Transverse colon (tissue), 4 donors: ENCODE measurements at regions not wholly inside any gene's neighbourhood (a gene's known extent, or its start where the extent isn't known, plus 50 kb on each side); places are given as distances from the start of the nearest gene placed in this dataset.
"Not testable (repeated sequence)": the region's sequence is repeated elsewhere in the genome, so short reads cannot be mapped to it uniquely, and the experiment has no call there.

Experiments used
- DNase-seq: peaks from one replicate; pipeline ENCODE4 v3.0.0-alpha.2; 2019
- H3K27ac ChIP-seq, 4 donors: fragments of 200-600 bp; sonication (generic); 2 replicates each; pipeline ENCODE4 v1.5.1; 2016 to 2018; ENCODE audit warnings: inconsistent platforms in 4 of 4
- H3K27me3 ChIP-seq: fragments of 200-600 bp; sonication (generic); 2 replicates; pipeline ENCODE4 v1.5.1; 2017; ENCODE audit warnings: inconsistent platforms
- H3K36me3 ChIP-seq, 4 donors: fragments of 200-600 bp; sonication (generic); 2 replicates each; pipeline ENCODE4 v1.5.1; 2017 to 2019; ENCODE audit warnings: inconsistent platforms in 4 of 4
- H3K4me1 ChIP-seq, 4 donors: fragments of 200-600 bp; sonication (generic); 2 replicates each; pipeline ENCODE4 v1.5.1; 2017 to 2020; ENCODE audit warnings: inconsistent platforms in 4 of 4
- H3K4me3 ChIP-seq, 4 donors: fragments of 200-600 bp; sonication (generic); 1 replicate in 1 of 4; 2 replicates in 3 of 4; pipeline versions ENCODE4 v1.5.1 to v1.6.1; 2017 to 2019; ENCODE audit warnings: inconsistent platforms in 4 of 4
- H3K9me3 ChIP-seq, 2 donors: fragments of 200-600 bp; sonication (generic); 2 replicates each; pipeline ENCODE4 v1.5.1; 2017 to 2019; ENCODE audit warnings: inconsistent platforms in 2 of 2
- CTCF ChIP-seq, 5 experiments: fragments of 200-600 bp in 3 of 5; fragments of 450-650 bp in 2 of 5; sonication (generic) in 3 of 5; IDR thresholded peaks; 1 replicate in 2 of 5; 2 replicates in 3 of 5; pipeline ENCODE4 v1.5.1; 2016 to 2017; ENCODE audit warnings: antibody characterized with exemption in 5 of 5, inconsistent platforms in 3 of 5, mild to moderate bottlenecking in 2 of 5, moderate library complexity in 1 of 5
- EP300 ChIP-seq: sonication (generic); formaldehyde crosslinking; IDR thresholded peaks from one replicate; pipeline ENCODE4 v1.6.1; 2017; ENCODE audit warnings: antibody characterized with exemption, low read depth
- POLR2A ChIP-seq: fragments of 450-650 bp; IDR thresholded peaks from one replicate; pipeline ENCODE4 v1.6.1; 2016; ENCODE audit warnings: antibody characterized with exemption, mild to moderate bottlenecking, moderate library complexity
- POLR2AphosphoS5 ChIP-seq, 3 donors: sonication (generic); formaldehyde crosslinking; IDR thresholded peaks; one replicate each; pipeline ENCODE4 v1.6.1; 2016; ENCODE audit warnings: antibody characterized with exemption in 3 of 3
- WGBS, 2 donors: methylation state at CpG; one replicate each; pipeline ENCODE4 v1.1.5; 2018; ENCODE audit warnings: low coverage in 1 of 2; 5-methylcytosine and 5-hydroxymethylcytosine counted together
- in situ Hi-C, 4 donors: fragments of 200-750 bp; cut with MboI; loops; one replicate each; pipeline versions ENCODE4 v1.15.0 to v1.15.1; 2017; ENCODE audit warnings: low sequenced_read_pairs in 3 of 4, low pct_ligation_motif_present in 1 of 4, low pct_unique_long_range_greater_than_20kb in 1 of 4
- intact Hi-C: fragments of 100-400 bp; cut with DNase I; formaldehyde crosslinking; loops from one replicate; pipeline ENCODE4 v1.15.1; 2023; ENCODE audit warnings: low total_unique reads

GRCh38 chr2:21372654-21373053 lies 248.9 kb downstream of the TDRD15 start:
- H3K27ac ChIP-seq: no peak overlapping the region
- in situ Hi-C loops (no loop called here), intact Hi-C loops (no loop called here)
- no peaks in the 10 kb centered on the region for H3K27me3 ChIP-seq
- no peaks in the 10 kb centered on the region for H3K9me3 ChIP-seq
- WGBS, 2 donors: 67% methylated on average over 2 of the region's 2 CpGs; no CpG with 5 or more reads in 1 of the 2 donors
- no peak for TF ChIP-seq POLR2AphosphoS5 (IDR thresholded peaks at IDR 0.05)
- TF ChIP-seq CTCF (IDR thresholded peaks at IDR 0.05): peak in 2 of 5 experiments; percentile 11 to 23
- TF ChIP-seq EP300: no peak
- TF ChIP-seq POLR2A: no peak
- H3K4me1 ChIP-seq: no peaks in the 10 kb centered on the region
- H3K4me3 ChIP-seq: no peak overlapping the region
- no peak for DNase-seq
- H3K36me3 ChIP-seq: no peaks in the 10 kb centered on the region

GRCh38 chr2:21376864-21377263 lies 253.1 kb downstream of the TDRD15 start:
- H3K27me3 ChIP-seq: no peaks in the 10 kb centered on the region
- no peak overlapping the region for H3K4me3 ChIP-seq
- TF ChIP-seq CTCF (IDR thresholded peaks at IDR 0.05) (no peak), EP300 (no peak), POLR2AphosphoS5 (IDR thresholded peaks at IDR 0.05) (no peak), POLR2A (no peak)
- no peaks in the 10 kb centered on the region for H3K9me3 ChIP-seq
- no peak overlapping the region for H3K27ac ChIP-seq
- DNase-seq: no peak
- H3K4me1 ChIP-seq: no peaks in the 10 kb centered on the region
- no peaks in the 10 kb centered on the region for H3K36me3 ChIP-seq
- intact Hi-C loops: no loop called here
- WGBS, 2 donors: 86 to 89% methylated on average over 2 to 3 of the region's 3 CpGs
- in situ Hi-C loops: no loop called here

- 61% methylated on average over 2 of the region's 2 CpGs; no CpG with 5 or more reads in 1 of the 2 donors for WGBS, 2 donors
These were observed 255.4 kb downstream of the TDRD15 start for GRCh38 chr2:21379140-21379539.

GRCh38 chr2:21379668-21380067 lies 255.9 kb downstream of the TDRD15 start:
- H3K4me3 ChIP-seq, DNase-seq, H3K4me1 ChIP-seq, H3K27me3 ChIP-seq, H3K36me3 ChIP-seq, in situ Hi-C loops, intact Hi-C loops, H3K27ac ChIP-seq, H3K9me3 ChIP-seq: not testable (repeated sequence)
- 66 to 93% methylated on average over 2 of the region's 2 CpGs for WGBS, 2 donors

More at GRCh38 chr2:21379140-21379539, 255.4 kb downstream of the TDRD15 start:
- no peaks in the 10 kb centered on the region for H3K4me1 ChIP-seq
- H3K4me3 ChIP-seq: no peak overlapping the region
- no peak for DNase-seq
- in situ Hi-C loops: no loop called here
- no peaks in the 10 kb centered on the region for H3K36me3 ChIP-seq
- no peaks in the 10 kb centered on the region for H3K27me3 ChIP-seq
- no peak overlapping the region for H3K27ac ChIP-seq
- intact Hi-C loops: no loop called here
- TF ChIP-seq EP300 (no peak), CTCF (IDR thresholded peaks at IDR 0.05) (no peak), POLR2AphosphoS5 (IDR thresholded peaks at IDR 0.05) (no peak)
- no peaks in the 10 kb centered on the region for H3K9me3 ChIP-seq

- Histone ChIP-seq H3K27me3 (no peaks in the 10 kb centered on the region), H3K4me3 (no peak overlapping the region), H3K36me3 (no peaks in the 10 kb centered on the region), H3K4me1 (no peaks in the 10 kb centered on the region), H3K27ac (no peak overlapping the region), H3K9me3 (no peaks in the 10 kb centered on the region)
- no peak for DNase-seq
- intact Hi-C loops (no loop called here), in situ Hi-C loops (no loop called here)
- TF ChIP-seq CTCF (IDR thresholded peaks at IDR 0.05) (no peak), POLR2AphosphoS5 (IDR thresholded peaks at IDR 0.05) (no peak), EP300 (no peak), POLR2A (no peak)
- 3 to 29% methylated on average over 4 of the region's 4 CpGs for WGBS, 2 donors
These were observed 257.7 kb downstream of the TDRD15 start for GRCh38 chr2:21381421-21381820.
